GM18909 (cell line): ENCODE measurements at regions not wholly inside any gene's neighbourhood (a gene's known extent, or its start where the extent isn't known, plus 50 kb on each side); places are given as distances from the start of the nearest gene placed in this dataset.

Experiments
- ATAC-seq: cut with Tn5 transposase; IDR thresholded peaks from one replicate; pipeline ENCODE4 v1.9.1; 2021; ENCODE audit warnings: mild to moderate bottlenecking; ENCODE audit not compliant: unreplicated experiment, poor library complexity

DNA sequence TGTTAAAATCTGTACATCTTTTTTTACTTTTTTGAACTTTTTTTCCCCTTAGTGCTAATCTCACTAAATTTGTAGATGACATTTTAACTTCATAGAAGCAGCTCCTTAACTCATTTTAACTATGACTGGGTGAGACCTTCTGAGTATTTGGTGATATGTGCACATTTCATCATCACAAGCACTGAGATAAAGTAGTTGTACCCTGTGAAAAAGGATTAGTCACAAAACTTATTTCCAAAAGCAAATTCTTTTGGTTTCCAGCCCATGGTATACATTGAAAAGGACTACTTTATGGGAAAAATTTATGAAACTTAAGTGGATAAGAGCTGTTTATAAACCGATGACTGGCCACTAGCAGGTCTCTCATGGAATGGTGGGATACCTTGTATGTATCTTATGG is 581.5 kb downstream of the PLCL1 start:
- ATAC-seq, result no peak

DNA sequence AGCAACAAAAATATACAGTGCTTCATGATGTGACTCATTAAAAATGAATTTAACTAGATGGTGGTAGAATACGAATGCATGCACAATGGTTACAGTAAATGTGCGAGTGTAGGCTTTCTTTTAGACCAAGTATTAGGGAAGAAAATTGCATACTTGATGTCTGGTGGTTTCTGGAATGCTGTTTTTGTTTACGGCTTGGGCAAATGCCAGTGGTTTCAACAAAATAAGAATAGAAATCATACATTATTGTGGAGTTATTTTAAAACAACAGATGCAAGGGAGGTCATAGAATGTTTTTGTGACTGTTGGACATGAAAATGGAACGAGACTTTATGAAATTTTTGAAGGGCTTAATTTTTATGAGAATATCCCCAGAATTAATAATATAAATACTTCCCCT is 580.9 kb downstream of the PLCL1 start:
- no peak for ATAC-seq

DNA sequence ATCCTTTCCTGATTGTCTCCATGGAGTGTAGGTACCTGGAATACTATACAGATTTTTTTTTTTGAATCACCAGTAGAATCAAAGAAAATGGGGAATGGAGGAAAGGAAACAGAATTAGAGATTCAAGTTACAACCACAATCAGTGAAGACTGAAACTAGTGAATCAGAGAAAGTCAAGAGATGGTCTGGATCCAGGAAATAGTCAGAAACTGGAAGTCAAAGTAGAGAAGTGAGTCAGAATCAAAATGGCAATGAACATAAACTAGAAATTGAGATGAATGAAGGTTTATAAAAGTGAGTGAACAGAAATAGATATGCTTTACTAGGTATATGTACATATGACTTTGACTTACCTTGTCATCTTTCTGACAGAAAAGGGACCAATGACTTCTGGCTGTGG is 579.0 kb downstream of the PLCL1 start:
- no peak for ATAC-seq

DNA sequence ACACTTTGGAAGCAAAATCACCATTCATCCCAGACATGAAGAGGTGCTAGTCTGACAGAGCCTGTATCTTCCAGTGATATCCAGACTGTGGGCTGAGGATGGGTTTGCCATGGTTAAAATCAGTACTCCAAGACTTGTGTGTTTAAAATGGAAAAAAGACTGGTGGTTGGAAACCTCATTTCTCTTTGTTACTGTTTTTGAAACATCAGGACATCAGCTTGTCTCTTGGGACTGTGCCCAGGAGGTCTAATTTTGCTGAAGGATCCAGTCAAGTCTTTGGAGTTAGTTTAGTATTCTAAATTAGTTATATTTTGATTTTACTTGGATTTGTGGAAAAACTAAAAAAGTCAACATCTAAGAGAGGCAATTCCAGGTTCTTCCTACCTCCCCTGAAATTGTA is 578.4 kb downstream of the PLCL1 start:
- ATAC-seq, result no peak

DNA sequence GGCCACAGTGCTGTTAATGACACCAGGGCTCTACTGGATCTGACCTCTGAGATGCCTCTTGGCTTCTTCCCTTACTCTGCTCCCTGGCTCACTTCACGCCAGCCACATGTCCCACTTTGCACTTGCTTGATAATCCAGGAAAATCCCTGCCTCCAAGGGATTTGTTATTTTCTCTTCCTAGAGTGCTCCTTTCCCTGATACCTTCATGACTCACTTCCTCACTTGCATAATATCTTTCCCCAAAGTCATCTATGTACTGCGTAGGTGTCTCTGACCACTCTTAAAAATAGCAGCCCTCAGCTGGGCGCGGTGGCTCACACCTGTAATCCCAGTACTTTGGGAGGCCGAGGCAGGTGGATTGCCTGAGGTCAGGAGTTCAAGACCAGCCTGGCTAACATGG is 572.3 kb downstream of the PLCL1 start:
- no peak for ATAC-seq

DNA sequence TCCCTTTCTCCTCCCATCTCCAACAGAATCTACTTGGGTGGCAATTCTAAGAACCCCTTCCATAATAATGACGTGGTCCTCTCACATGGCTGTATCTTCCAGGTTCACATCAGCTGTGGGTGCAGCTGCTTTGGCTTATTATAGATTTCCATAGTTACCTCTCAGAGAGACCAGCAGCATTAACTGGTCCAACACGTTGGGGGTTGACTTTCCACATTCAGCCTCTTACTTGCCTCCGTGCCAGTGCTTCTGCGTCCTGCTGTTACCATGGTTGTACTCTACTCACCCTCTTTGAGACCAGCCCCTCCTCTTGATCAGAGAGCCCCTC is 570.7 kb downstream of the PLCL1 start:
- ATAC-seq, result no peak

DNA sequence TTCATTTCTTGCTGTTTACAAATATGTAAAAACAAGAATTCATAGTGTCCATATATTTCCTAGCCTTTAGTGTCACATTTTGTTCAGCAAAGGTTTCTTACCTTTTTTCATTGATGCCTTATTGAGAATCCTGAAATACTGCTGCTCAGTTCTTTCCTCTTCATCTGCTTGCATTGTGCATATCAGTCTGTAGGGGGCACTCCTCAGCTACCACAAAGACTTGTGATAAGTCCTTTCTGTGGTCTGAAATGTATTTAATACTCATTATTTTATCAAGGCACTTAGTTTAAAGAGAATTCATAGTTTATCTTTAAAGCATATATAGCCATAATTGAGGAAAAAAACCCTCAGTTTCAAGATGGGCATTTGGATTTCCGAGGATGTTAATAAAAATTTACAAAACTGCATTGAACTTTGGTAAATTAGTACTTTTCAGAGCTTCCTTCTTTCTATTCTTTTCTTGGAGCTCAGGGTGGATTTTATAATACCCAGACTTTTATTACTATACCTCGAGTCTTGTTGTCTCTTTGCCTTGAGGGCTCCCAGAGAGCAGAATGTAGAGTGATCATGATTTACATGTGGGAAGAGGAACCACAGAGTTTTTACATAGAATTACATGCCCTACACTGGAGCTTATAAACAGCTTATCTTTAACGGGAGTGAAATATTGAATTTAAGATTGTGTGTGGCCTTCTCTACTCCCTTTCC is 570.1 kb downstream of the PLCL1 start:
- ATAC-seq, result no peak

DNA sequence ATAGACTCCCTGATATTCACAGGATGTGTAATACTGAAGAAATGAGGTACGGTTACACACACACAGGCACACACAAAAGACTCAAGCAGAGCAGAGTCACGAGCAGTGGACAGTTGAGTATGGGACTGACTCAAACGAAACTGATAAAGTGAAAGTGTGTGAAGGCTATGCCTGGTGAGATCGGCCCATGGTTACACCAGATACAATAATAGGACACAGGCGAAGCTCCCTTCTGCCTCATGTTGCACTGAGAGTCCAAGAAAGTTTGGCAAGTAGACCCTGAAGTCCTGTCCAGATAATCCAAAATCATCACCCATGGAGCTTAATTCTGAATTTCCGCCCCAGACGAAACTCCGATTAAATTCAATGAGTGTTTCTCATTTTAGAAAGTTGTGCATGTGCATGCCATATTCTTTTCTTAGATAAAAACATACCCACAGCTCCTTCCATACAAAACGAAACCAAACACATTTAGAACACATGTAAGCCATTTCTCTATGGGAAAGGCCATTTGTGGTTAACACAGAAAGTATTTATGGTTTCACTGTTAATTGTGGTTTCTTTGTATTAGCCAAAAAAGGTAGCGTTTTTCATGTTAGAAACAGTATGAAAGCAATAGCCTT is 567.6 kb downstream of the PLCL1 start:
- ATAC-seq, result peak; percentile 97

DNA sequence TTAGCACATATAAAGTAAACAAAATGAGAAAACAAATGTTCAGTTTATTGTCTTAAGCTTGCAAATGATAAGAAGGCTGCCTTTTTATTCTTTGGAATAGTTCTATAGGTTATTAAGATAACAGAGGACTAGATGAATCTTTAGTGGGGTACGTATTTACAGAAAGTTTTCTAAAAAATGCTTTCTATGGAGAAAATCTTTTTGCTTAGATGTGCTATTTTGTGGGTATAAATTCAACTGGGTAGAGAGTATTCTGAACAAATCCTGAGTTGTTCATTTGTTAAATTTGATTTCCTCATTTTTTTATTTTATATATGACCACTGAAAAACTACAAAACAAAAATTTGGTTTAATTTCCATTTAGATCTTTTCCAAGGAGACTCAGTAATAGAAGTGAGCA is 566.9 kb downstream of the PLCL1 start:
- ATAC-seq, result no peak

DNA sequence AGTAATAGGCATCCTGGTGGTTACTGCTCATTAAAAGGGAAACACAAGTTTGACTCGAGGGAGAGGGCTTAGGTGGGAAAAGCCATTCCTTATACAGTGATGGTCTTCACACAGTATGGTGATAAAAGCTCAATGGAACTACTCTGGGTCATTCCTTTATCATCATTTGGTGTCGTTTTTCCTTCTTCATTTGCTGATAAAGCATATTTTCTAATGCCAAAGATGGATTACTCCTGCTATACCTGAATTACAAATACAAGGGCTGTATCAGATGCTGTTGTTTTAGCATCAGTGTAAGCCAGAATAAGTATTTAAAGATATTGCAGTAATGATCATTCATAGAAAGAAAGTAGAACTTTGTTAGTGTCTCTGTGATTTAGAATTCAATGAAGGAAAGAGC is 563.7 kb downstream of the PLCL1 start:
- no peak for ATAC-seq

DNA sequence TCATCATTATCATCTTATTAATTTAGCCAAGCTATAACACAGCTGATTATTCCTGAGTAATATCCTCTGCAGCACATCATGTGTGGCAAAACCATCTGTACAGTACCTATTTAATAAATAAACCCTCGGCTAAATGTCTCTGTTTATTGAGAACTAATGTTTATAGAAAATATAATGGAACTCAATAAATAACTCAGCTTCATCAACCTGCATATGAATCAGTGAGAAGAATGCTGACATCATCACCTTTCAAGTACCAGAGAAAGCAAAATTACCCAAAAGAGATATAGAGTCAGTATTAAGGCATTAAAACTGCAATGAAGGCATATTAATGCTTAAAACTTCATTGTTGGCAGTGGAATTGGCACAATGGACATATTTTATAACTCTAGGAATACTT is 558.3 kb downstream of the PLCL1 start:
- no peak for ATAC-seq

DNA sequence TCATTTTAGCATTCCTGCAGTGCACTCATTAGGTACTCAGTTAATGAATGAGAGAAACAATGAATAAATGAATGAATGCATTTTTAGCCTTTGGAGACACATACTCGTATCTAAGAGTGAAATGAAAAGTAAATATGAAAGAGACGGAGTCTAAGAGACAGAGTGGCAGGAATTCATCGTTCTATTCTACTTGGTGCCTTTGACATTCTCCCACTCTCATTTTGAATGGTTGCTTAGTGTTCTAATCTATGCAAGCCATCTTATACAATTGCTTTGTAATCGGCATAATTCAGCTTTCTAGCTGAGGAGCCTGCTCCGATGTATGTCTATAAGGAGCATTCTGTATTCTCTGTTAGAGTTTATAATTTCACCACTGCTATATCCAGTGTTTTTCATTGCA is 554.9 kb downstream of the PLCL1 start:
- no peak for ATAC-seq

DNA sequence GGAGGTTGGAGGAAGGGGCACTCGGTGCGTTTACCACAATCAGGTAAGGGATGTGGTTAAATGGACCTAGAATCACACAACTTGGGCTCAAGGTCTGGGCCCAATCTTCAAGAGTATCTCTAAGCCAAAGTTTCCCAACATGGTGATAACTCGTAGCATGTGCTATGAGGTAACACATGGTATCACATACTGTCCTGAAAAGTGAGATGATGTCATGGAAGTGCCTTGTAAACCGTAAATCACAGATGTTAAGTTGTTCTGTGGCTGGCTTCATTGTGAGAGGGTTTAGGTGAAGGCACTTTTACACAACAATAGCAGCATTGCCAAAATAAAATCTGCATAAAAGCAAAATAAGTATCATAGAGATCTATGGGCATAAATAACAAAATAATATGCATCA is 551.8 kb downstream of the PLCL1 start:
- ATAC-seq, result no peak

DNA sequence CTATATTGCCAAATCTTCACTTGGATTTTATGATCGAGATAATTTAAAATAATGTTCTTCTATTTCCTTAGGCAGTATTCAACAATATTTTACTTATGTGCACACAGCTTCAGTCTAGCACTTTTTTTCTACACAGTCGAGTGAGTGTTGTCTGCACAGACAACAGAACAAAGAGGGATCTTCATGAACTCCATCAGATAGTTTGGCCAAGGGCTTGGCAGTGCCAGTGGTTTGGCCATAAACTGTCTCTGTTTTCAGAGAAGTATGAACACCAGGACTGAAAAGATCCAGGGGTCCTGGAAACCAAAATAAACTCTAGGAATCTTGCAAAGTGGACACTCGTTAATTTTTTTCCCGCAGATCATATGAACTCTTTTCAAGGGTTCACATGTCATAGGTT is 547.3 kb downstream of the PLCL1 start:
- ATAC-seq, result no peak

DNA sequence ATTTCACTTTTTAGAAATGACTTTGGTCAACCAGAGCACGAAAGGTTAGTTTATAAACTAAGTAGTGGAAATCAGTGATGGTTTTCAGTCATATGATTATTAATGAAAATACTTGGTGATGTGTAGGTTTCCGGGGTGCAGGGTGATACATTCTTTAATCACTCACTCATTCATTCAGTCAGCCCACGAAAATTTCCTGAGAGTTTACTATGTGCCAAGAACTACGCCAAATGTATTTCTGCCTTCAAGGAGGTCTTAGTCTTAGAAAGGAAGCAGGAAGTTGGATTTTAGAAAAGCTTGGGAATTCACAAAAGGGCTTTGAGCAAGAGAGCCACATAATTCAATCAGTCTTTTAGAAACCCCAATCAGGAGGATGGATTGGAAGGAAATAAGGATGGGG is 543.6 kb downstream of the PLCL1 start:
- no peak for ATAC-seq

DNA sequence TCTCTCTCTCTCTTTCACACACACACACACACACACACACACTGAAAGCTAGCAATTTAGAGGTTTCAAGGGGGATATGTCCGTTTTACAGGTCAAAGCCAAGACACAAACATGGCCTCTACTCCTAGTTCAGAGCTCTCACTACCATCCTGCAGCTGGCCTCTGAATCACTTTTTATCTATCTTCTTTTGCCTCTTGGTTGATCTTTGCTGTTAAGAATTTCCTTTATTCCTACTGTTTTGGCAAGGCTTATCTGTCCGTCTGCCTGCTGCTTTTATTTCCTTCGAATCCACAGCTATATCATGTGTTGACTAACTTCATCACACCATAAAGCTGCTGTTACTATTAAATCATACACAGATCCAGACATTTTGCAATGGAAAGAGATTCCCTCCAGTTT is 543.0 kb downstream of the PLCL1 start:
- ATAC-seq, result no peak

DNA sequence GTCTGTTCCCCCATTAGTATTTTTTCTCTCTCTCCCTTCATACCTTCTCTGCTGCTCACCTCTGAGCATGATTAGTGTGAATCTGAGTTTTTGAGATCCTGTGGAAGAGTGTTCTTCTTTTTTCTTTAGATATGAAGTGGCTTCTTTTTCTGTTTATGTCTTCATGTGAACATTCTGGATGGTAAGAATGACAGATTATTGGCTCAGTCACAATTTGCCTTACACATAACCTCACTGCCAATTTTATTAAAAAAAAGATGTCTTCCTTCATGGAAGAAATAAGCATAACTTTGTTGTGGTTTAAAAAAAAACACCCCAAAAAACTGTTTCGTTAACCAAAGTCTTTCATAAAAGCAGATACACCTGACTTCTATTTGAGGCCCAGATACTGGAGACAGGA is 539.1 kb downstream of the PLCL1 start:
- ATAC-seq, result no peak

DNA sequence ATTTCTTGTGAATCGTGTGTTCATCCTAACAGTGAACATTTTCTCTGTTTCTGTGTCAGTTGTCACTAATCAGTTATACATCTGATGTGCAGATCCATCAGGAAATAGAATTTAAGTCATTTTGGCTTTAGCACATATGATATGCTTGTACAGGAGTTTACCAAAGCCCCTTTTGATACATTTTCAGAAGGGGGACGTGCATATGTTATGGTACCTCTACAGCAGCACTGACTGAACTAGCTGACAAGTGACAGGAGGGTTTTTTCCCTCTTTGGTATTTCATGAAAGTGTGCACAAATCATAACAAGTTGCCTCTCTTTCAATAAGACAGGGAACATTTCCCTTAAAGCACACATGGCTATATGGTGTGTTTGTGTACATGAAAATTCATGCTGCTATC is 536.5 kb downstream of the PLCL1 start:
- no peak for ATAC-seq

DNA sequence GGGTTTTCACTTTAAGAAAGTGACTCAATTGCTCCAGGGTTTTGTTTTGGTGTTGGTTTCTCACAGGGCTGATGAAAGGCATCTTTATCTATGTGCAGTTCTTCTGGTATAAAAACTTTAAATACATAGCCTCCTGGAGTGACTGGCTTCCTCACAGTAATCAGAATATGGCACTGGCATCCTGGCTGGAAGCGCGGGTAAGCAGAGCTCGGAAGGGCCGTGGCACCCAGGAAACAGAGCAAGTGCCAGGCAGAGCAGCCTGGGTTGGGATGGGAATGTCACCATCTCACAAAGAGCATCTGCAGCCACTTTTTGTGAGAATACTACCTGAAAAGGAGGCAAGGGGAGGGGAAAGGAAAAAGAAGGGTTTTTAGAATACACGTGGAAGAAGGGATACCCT is 534.7 kb downstream of the PLCL1 start:
- ATAC-seq, result no peak

DNA sequence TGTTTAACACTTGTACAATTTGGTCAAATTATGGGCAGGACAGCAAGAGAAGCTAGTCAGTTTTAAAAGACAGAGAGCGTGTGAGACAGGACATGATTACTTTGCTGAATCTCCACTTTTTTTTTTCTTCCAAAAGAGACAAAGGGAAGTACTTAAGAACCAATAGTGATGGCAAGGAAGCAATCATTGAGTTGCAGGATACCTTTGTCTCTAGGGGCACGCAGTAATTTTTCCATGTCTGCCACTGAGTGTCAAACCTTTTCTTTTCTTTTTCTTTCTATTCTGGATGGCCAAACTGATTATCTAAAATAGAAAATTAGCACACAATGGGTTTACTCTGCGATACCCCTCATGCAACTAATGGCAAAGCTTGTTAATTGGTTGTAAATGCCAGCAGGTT is 533.0 kb downstream of the PLCL1 start:
- ATAC-seq, result no peak

DNA sequence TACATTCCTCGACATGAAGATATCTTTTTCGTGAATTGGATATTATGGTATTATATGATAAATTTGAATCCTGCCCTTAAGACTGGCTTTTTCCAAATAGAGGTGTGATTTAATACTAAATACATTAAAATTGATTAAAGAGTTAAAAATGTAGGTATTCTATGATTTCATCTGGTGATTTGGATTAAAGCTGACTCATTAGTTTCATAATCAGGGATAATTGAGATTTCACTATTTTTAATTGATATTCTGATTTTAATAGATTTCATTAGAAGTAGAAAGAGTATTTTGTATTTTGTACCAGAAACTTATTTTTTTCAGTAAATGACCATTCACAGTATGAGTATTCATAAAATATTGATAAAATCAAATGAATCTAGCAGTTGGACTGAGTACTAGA is 524.1 kb downstream of the PLCL1 start:
- no peak for ATAC-seq

DNA sequence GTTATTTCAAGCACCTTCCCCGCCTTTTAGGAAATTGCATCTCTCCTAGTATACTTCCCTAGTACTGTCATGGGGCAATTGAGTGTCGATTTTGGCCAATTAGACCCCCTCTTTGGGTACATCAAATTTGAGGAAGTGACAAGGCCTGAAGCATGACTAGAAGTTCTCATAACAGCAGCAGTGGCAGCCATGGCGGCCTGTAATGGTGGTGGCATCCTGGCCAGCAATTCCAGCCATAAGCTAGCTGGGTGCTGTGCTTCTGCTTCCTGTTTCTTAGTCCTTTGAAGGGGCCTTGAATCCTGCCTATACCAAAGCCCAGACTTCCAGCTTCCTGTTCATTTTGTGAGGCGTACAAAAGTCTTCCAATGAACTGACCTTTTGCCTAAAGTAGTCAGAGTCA is 523.1 kb downstream of the PLCL1 start:
- ATAC-seq, result no peak

DNA sequence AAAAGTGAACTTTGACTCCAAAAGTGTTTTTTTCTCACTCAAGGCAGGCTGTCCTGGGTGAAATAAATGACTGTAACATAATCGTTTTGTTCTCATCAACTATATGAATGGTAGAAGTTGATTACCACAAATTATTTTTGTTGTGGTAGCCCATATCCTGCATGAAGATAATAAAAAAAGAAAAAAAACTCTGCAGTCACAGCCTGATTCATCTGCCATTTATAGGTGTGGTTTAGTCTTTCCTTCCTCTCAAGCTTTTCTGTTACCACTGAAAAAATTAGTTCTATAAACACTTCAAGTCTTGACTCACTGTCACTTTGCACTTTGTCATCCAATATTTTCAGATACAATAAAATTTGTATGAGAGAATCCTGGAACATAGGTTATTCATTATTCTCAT is 522.0 kb downstream of the PLCL1 start:
- no peak for ATAC-seq
